GM18502 (cell line): ENCODE measurements at regions not wholly inside any gene's neighbourhood (a gene's known extent, or its start where the extent isn't known, plus 50 kb on each side); places are given as distances from the start of the nearest gene placed in this dataset.
A peak's percentile ranks its signal among the peaks of the same experiment; 100 is the strongest.

Source experiments
- ATAC-seq: cut with Tn5 transposase; IDR thresholded peaks from one replicate; pipeline ENCODE4 v1.9.1; 2021; ENCODE audit warnings: mild to moderate bottlenecking; ENCODE audit not compliant: unreplicated experiment, poor library complexity

- ATAC-seq, result no peak
Measured at GRCh38 chr11:109986488-109986887, 106.7 kb upstream of the ZC3H12C start.

GRCh38 chr11:109991835-109992234 lies 101.4 kb upstream of the ZC3H12C start:
- no peak for ATAC-seq

GRCh38 chr11:109993786-109994185 lies 99.4 kb upstream of the ZC3H12C start:
- ATAC-seq, result no peak

GRCh38 chr11:109994907-109995306 lies 98.3 kb upstream of the ZC3H12C start:
- no peak for ATAC-seq

- ATAC-seq, result no peak
Measured at GRCh38 chr11:109996060-109996459, 97.1 kb upstream of the ZC3H12C start.

GRCh38 chr11:109998921-109999320 lies 94.3 kb upstream of the ZC3H12C start:
- no peak for ATAC-seq

GRCh38 chr11:110000031-110000502 lies 93.1 kb upstream of the ZC3H12C start:
- ATAC-seq, result peak; percentile 97

GRCh38 chr11:110000850-110001249 lies 92.3 kb upstream of the ZC3H12C start:
- ATAC-seq, result no peak

GRCh38 chr11:110003426-110003825 lies 89.8 kb upstream of the ZC3H12C start:
- no peak for ATAC-seq

- ATAC-seq, result no peak
Measured at GRCh38 chr11:110011595-110011994, 81.6 kb upstream of the ZC3H12C start.

- ATAC-seq, result no peak
Measured at GRCh38 chr11:110015695-110016094, 77.5 kb upstream of the ZC3H12C start.

GRCh38 chr11:110019675-110020074 lies 73.5 kb upstream of the ZC3H12C start:
- no peak for ATAC-seq

GRCh38 chr11:110022548-110022947 lies 70.6 kb upstream of the ZC3H12C start:
- ATAC-seq, result no peak

- no peak for ATAC-seq
Measured at GRCh38 chr11:110023711-110024110, 69.5 kb upstream of the ZC3H12C start.

- peak; percentile 94 for ATAC-seq
Measured at GRCh38 chr11:110026858-110027626, 66.2 kb upstream of the ZC3H12C start.

GRCh38 chr11:110027627-110028371 lies 65.4 kb upstream of the ZC3H12C start:
- peak; percentile 54 for ATAC-seq

- no peak for ATAC-seq
Measured at GRCh38 chr11:110028921-110029320, 64.3 kb upstream of the ZC3H12C start.

GRCh38 chr11:110029714-110030113 lies 63.5 kb upstream of the ZC3H12C start:
- ATAC-seq, result no peak

- ATAC-seq, result no peak
Measured at GRCh38 chr11:110031171-110031570, 62.0 kb upstream of the ZC3H12C start.

- no peak for ATAC-seq
Measured at GRCh38 chr11:110032259-110032658, 60.9 kb upstream of the ZC3H12C start.

- no peak for ATAC-seq
Measured at GRCh38 chr11:110032957-110033570, 60.1 kb upstream of the ZC3H12C start.
